ENCODE measurements at regions not wholly inside any gene's neighbourhood (a gene's known extent, or its start where the extent isn't known, plus 50 kb on each side); places are given as distances from the start of the nearest gene placed in this dataset.

DNA sequence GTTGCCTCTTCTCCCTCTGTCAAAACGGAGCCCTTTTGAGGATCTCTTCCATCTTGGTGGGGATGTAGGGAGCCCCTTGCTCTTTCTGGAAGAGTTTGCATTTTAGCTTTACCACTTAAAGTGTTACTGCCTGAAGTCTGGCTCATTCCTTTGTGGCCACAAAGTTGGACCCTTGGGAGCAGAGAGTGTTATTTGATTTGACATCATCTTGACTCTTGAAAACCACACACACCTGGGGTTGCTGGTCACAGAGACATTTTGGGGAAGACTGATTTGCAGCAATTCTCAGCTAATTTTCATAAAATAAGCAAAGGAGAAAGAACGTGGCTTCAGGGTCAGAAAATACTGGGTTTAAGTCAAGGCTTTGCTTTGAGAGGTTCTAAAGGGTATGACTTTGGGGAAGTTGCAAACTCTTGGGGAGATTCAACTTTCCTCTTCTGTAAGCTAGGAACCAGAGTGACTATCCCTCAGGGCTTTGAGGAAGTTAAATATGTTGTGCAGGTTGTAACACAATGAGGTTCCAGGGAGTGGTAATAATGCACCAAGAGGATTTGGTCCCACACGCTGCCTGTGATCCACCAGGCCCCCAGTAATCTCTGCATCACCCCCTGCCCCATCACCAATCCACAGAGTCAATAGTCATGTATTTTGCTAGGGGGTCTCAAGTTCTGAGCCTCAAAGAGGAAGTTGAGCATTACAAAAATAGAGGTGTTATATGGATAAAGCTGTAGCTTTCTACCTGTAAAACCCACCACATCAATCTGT, 141.6 kb upstream of the SLC24A3 start:
- Histone ChIP-seq H3K9ac (ENCODE audit: insufficient read depth in 1 of 2, low read depth in 2 of 2, low read length in 2 of 2) (no peak overlapping the region), H3K36me3 (ENCODE audit: control insufficient read depth, insufficient read depth, low read length) (no peaks in the 10 kb centered on the region), H3K27me3 (ENCODE audit: control insufficient read depth in 2 of 2, insufficient read depth in 2 of 2, low read length in 2 of 2) (no peaks in the 10 kb centered on the region), H3K27ac (ENCODE audit: extremely low read depth, low read depth, low read length) (no peak overlapping the region), H3K4me3 (no peak overlapping the region), H3K4me2 (ENCODE audit: insufficient read depth, low read length) (no peak overlapping the region), H4K20me1 (replicated peaks; ENCODE audit: control insufficient read depth, insufficient read depth, low read length) (no peaks in the 10 kb centered on the region), H3K79me2 (ENCODE audit: control insufficient read depth, insufficient read depth, low read length) (no peaks in the 10 kb centered on the region), H3K4me1 (replicated peaks in 1 of 2; ENCODE audit: control insufficient read depth in 2 of 2, insufficient read depth in 2 of 2, low read length in 2 of 2) (no peaks in the 10 kb centered on the region), H3K9me3 (replicated peaks; ENCODE audit: control insufficient read depth, insufficient read depth, low read depth, low read length) (no peaks in the 10 kb centered on the region), H3K9me1 (ENCODE audit: control insufficient read depth, insufficient read depth, low read length) (no peaks in the 10 kb centered on the region), H2AFZ (ENCODE audit: low read depth, low read length) (no peak overlapping the region)
- TF ChIP-seq MTF1 (CRISPR knock-in tag; IDR thresholded peaks at IDR 0.05; ENCODE audit: borderline replicate concordance) (no peak), GABPB1 (CRISPR knock-in tag; IDR thresholded peaks at IDR 0.05) (no peak)
- FAIRE-seq (no peak), ATAC-seq (no peak), DNase-seq (ENCODE audit: extremely low read depth in 1 of 4, low spot score in 3 of 4) (no peak)
- CTCF ChIA-PET (ENCODE audit: low intra/inter-chr PET ratio): no interaction called here
- WGBS (ENCODE audit: insufficient coverage, low coverage, missing lambda C conversion rate): 0% methylated on average over 3 of the region's 3 CpGs
- in situ Hi-C loops (cut with MboI) (no loop called here), intact Hi-C loops (cut with micrococcal nuclease) (no loop called here)
- POLR2A ChIA-PET: no interaction called here
- no TSS peak for BruUV-seq (replicated peaks)

GRCh38 chr20:19071446-19071725, 141.1 kb upstream of the SLC24A3 start:
- Histone ChIP-seq H3K27me3 (ENCODE audit: control insufficient read depth in 2 of 2, insufficient read depth in 2 of 2, low read length in 2 of 2) (no peaks in the 10 kb centered on the region), H3K9me3 (replicated peaks; ENCODE audit: control insufficient read depth, insufficient read depth, low read depth, low read length) (no peaks in the 10 kb centered on the region), H3K36me3 (ENCODE audit: control insufficient read depth, insufficient read depth, low read length) (no peaks in the 10 kb centered on the region), H3K9ac (ENCODE audit: insufficient read depth in 1 of 2, low read depth in 2 of 2, low read length in 2 of 2) (no peak overlapping the region), H3K4me3 (no peak overlapping the region), H3K79me2 (ENCODE audit: control insufficient read depth, insufficient read depth, low read length) (no peaks in the 10 kb centered on the region), H2AFZ (ENCODE audit: low read depth, low read length) (no peak overlapping the region), H3K4me2 (ENCODE audit: insufficient read depth, low read length) (no peak overlapping the region), H3K4me1 (replicated peaks in 1 of 2; ENCODE audit: control insufficient read depth in 2 of 2, insufficient read depth in 2 of 2, low read length in 2 of 2) (no peaks in the 10 kb centered on the region), H3K9me1 (ENCODE audit: control insufficient read depth, insufficient read depth, low read length) (no peaks in the 10 kb centered on the region), H3K27ac (ENCODE audit: extremely low read depth, low read depth, low read length) (no peak overlapping the region), H4K20me1 (replicated peaks; ENCODE audit: control insufficient read depth, insufficient read depth, low read length) (no peaks in the 10 kb centered on the region)
- ATAC-seq (no peak), DNase-seq (ENCODE audit: extremely low read depth in 1 of 4, low spot score in 3 of 4) (no peak), FAIRE-seq (no peak)
- TF ChIP-seq FOXA1 (IDR thresholded peaks at IDR 0.05; ENCODE audit: borderline replicate concordance) (no peak), MBD2 (IDR thresholded peaks at IDR 0.05; ENCODE audit: borderline replicate concordance, low read depth) (no peak), SRSF3 (IDR thresholded peaks at IDR 0.05; ENCODE audit: insufficient read depth, low read length) (no peak), DPF2 (IDR thresholded peaks at IDR 0.05) (no peak)
- WGBS (ENCODE audit: insufficient coverage, low coverage, missing lambda C conversion rate): 9% methylated on average over 3 of the region's 3 CpGs
- intact Hi-C loops (cut with micrococcal nuclease) (no loop called here), in situ Hi-C loops (cut with MboI) (no loop called here)
- BruUV-seq (replicated peaks): no TSS peak
- CTCF ChIA-PET (ENCODE audit: low intra/inter-chr PET ratio): no interaction called here
- POLR2A ChIA-PET: no interaction called here
